ENCODE measurements at regions not wholly inside any gene's neighbourhood (a gene's known extent, or its start where the extent isn't known, plus 50 kb on each side); places are given as distances from the start of the nearest gene placed in this dataset.

DNA sequence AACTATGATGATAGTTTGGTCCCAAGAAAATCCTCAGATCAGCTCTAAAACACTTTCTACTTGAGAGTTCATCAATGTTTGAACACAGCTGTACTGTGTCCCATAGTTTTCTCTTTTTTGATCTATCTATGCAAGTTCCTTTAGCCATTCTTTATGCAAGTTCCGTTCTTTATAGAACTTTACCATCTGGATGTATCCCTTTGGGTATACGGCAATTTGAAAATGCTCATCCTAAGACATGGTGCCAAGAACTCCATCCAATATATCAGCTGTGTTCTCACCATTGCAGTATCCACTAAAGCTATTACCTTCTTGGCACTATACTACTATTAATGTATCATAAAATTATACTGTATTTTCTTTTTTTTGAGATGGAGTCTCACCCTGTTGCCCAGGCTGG, 276.9 kb downstream of the NOVA1 start:
- intact Hi-C loops (cut with micrococcal nuclease), result no loop called here
- no peaks in the 10 kb centered on the region for H3K4me1 ChIP-seq (ENCODE audit: control insufficient read depth in 1 of 2, insufficient read depth in 2 of 2, low read length in 2 of 2)
- POLR2A ChIA-PET, result no interaction called here

More for the DNA sequence above, 276.9 kb downstream of the NOVA1 start:
- H3K9me3 ChIP-seq (ENCODE audit: control insufficient read depth in 1 of 2, insufficient read depth in 1 of 2, low read depth in 1 of 2, low read length in 2 of 2), result peaks cover 3 to 24% of the 10 kb centered on the region in 2 experiments; a peak in 2 of 4 replicates
- BruUV-seq (replicated peaks), result no TSS peak
- TF ChIP-seq YY1 (IDR thresholded peaks at IDR 0.05; ENCODE audit: extremely low read depth, insufficient replicate concordance, low read depth, low read length), result no peak
- no peak for TF ChIP-seq ZFX (IDR thresholded peaks at IDR 0.05)
- no peak for TF ChIP-seq SP1 (IDR thresholded peaks at IDR 0.05; ENCODE audit: low read depth)
- TF ChIP-seq, protein P1, sequence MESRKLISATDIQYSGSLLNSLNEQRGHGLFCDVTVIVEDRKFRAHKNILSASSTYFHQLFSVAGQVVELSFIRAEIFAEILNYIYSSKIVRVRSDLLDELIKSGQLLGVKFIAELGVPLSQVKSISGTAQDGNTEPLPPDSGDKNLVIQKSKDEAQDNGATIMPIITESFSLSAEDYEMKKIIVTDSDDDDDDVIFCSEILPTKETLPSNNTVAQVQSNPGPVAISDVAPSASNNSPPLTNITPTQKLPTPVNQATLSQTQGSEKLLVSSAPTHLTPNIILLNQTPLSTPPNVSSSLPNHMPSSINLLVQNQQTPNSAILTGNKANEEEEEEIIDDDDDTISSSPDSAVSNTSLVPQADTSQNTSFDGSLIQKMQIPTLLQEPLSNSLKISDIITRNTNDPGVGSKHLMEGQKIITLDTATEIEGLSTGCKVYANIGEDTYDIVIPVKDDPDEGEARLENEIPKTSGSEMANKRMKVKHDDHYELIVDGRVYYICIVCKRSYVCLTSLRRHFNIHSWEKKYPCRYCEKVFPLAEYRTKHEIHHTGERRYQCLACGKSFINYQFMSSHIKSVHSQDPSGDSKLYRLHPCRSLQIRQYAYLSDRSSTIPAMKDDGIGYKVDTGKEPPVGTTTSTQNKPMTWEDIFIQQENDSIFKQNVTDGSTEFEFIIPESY (IDR thresholded peaks at IDR 0.05; ENCODE audit: extremely low read depth, insufficient replicate concordance, low read length), result no peak
- TF ChIP-seq EZH2phosphoT487 (IDR thresholded peaks at IDR 0.05; ENCODE audit: borderline replicate concordance), result no peak
- TF ChIP-seq ZNF274 (IDR thresholded peaks at IDR 0.05; ENCODE audit: low read depth, low read length), result no peak
- no peak for TF ChIP-seq CBX3 (IDR thresholded peaks at IDR 0.05; ENCODE audit: low read depth)
- no peak for TF ChIP-seq EZH2 (IDR thresholded peaks at IDR 0.05)
- TF ChIP-seq, protein P2, sequence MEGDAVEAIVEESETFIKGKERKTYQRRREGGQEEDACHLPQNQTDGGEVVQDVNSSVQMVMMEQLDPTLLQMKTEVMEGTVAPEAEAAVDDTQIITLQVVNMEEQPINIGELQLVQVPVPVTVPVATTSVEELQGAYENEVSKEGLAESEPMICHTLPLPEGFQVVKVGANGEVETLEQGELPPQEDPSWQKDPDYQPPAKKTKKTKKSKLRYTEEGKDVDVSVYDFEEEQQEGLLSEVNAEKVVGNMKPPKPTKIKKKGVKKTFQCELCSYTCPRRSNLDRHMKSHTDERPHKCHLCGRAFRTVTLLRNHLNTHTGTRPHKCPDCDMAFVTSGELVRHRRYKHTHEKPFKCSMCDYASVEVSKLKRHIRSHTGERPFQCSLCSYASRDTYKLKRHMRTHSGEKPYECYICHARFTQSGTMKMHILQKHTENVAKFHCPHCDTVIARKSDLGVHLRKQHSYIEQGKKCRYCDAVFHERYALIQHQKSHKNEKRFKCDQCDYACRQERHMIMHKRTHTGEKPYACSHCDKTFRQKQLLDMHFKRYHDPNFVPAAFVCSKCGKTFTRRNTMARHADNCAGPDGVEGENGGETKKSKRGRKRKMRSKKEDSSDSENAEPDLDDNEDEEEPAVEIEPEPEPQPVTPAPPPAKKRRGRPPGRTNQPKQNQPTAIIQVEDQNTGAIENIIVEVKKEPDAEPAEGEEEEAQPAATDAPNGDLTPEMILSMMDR (IDR thresholded peaks at IDR 0.05 in 2 of 3, conservative IDR thresholded peaks at IDR 0.05 in 1 of 3; ENCODE audit: borderline replicate concordance in 1 of 3, insufficient read depth in 1 of 3, low read depth in 2 of 3, low read length in 2 of 3), result no peak
- TF ChIP-seq, protein P3, sequence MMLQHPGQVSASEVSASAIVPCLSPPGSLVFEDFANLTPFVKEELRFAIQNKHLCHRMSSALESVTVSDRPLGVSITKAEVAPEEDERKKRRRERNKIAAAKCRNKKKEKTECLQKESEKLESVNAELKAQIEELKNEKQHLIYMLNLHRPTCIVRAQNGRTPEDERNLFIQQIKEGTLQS (IDR thresholded peaks at IDR 0.05), result no peak
- no peak for TF ChIP-seq RAD21 (IDR thresholded peaks at IDR 0.05; ENCODE audit: low read depth)
- no peak for TF ChIP-seq SRF (IDR thresholded peaks at IDR 0.05; ENCODE audit: low read depth)
- TF ChIP-seq FOSL1 (IDR thresholded peaks at IDR 0.05; ENCODE audit: low read depth), result no peak
- no peak for TF ChIP-seq JUND (IDR thresholded peaks at IDR 0.05)
- H3K27ac ChIP-seq (ENCODE audit: low read depth, low read length), result no peak overlapping the region
- CTCF ChIA-PET, result no interaction called here
- no peak overlapping the region for H2AFZ ChIP-seq (ENCODE audit: low read depth, low read length, poor library complexity, severe bottlenecking)
- no peak overlapping the region for H3K4me2 ChIP-seq (ENCODE audit: low read length)
- no peaks in the 10 kb centered on the region for H3K36me3 ChIP-seq (ENCODE audit: control insufficient read depth in 1 of 2, insufficient read depth in 2 of 2, low read length in 2 of 2)
- H3K79me2 ChIP-seq (ENCODE audit: insufficient read depth, low read length), result no peaks in the 10 kb centered on the region
- RAD21 ChIA-PET (ENCODE audit: low non-redundant PET in 1 of 2, low total read pairs in 2 of 2, uncharacterized antibody in 2 of 2, unreplicated experiment in 2 of 2), result no interaction called here
- H4K20me1 ChIP-seq (ENCODE audit: insufficient read depth), result no peaks in the 10 kb centered on the region
- no peak overlapping the region for H3K4me3 ChIP-seq (replicated peaks in 1 of 2; ENCODE audit: low read depth in 1 of 2, low read length in 2 of 2)
- H3K27me3 ChIP-seq (ENCODE audit: insufficient read depth, low read length), result no peaks in the 10 kb centered on the region
- DNase-seq (ENCODE audit: low read depth, low spot score) (no peak), ATAC-seq (no peak)
- no peak overlapping the region for H3K9ac ChIP-seq (ENCODE audit: low read length)
- no peaks in the 10 kb centered on the region for H3K9me2 ChIP-seq (ENCODE audit: insufficient read depth)

Measured in HCT116 (cell line).